Psoas muscle (tissue), 7 donors: ENCODE measurements at regions not wholly inside any gene's neighbourhood (a gene's known extent, or its start where the extent isn't known, plus 50 kb on each side); places are given as distances from the start of the nearest gene placed in this dataset.

Experiments used
- ATAC-seq, 4 donors: fragments of 200-7000 bp; cut with Tn5 transposase; one replicate each; pipeline ENCODE4 v1.9.1; 2020; ENCODE audit warnings: moderate library complexity in 3 of 4, mild to moderate bottlenecking in 2 of 4
- DNase-seq, 2 donors: peaks; one replicate each; pipeline ENCODE4 v3.0.0-alpha.2; 2020
- H3K27ac ChIP-seq: fragments of 200-600 bp; one replicate; pipeline ENCODE4 v1.8.0; 2022
- H3K27me3 ChIP-seq, 3 donors: fragments of 200-600 bp in 1 of 3; one replicate each; pipeline versions ENCODE4 v1.6.1 to v1.8.0; 2013 to 2022; ENCODE audit warnings: low read length in 2 of 3, mild to moderate bottlenecking in 2 of 3, moderate library complexity in 1 of 3; ENCODE audit not compliant: insufficient read depth in 3 of 3
- H3K36me3 ChIP-seq, 2 donors: fragments of 200-600 bp in 1 of 2; one replicate each; pipeline versions ENCODE4 v1.6.1 to v1.8.0; 2013 to 2022; ENCODE audit warnings: low read depth in 1 of 2, mild to moderate bottlenecking in 1 of 2, moderate library complexity in 1 of 2; ENCODE audit not compliant: insufficient read depth in 1 of 2
- H3K4me1 ChIP-seq: fragments of 200-600 bp; one replicate; pipeline ENCODE4 v1.8.0; 2022
- H3K4me3 ChIP-seq: fragments of 200-600 bp; one replicate; pipeline ENCODE4 v1.8.0; 2022; ENCODE audit warnings: mild to moderate bottlenecking
- H3K9me3 ChIP-seq: fragments of 200-600 bp; one replicate; pipeline ENCODE4 v1.8.0; 2022
- WGBS, 3 donors: extraction: QIAGEN DNeasy Blood & Tissue Kit; methylation state at CpG; one replicate each; pipeline versions ENCODE4 v1.1.6 to v1.1.7; 2013; 5-methylcytosine and 5-hydroxymethylcytosine counted together
- intact Hi-C, 2 donors: fragments of 100-400 bp; cut with DNase I; formaldehyde crosslinking; loops; one replicate each; pipeline versions ENCODE4 v1.11.0 to v1.14.2; 2022
- TF ChIP-seq, protein P1 (sequence below): fragments of 200-600 bp; IDR thresholded peaks from one replicate; pipeline ENCODE4 v1.8.0; 2022; ENCODE audit warnings: antibody characterized with exemption
- donor health status: healthy with polysubstance abuse.
- donor health status: DM: no; HTN: no; CAD: no; lungs with moderate emphysema.
- donor health status: Bipolar disorder and iron deficiency.
- donor health status: healthy.
- donor health status: DM: yes; HTN: yes; CAD: no.
- donor health status: DM: no; HTN: no; CAD: no.
- donor health status: DM: yes; HTN: yes; CAD: no.

DNA sequence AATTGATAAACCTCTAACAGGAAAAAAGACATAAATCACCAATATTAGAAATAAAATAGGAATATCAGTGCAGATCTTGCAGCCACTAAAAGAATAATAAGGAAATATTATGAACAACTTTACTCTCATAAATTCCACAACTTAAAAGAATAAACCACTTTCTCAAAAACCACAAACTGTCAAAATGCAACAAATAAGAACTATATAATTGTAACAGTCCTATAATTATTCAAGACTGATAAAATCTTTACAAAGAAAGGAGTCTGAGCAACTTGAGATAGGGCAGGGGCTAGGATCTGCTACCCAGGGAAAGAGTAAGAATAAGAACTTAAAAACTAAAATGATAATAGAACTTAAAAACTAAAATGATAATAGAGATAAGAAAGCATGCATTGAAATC is 169.5 kb upstream of the GDF10 start:
- intact Hi-C loops: no loop called here
- ATAC-seq: no peak

DNA sequence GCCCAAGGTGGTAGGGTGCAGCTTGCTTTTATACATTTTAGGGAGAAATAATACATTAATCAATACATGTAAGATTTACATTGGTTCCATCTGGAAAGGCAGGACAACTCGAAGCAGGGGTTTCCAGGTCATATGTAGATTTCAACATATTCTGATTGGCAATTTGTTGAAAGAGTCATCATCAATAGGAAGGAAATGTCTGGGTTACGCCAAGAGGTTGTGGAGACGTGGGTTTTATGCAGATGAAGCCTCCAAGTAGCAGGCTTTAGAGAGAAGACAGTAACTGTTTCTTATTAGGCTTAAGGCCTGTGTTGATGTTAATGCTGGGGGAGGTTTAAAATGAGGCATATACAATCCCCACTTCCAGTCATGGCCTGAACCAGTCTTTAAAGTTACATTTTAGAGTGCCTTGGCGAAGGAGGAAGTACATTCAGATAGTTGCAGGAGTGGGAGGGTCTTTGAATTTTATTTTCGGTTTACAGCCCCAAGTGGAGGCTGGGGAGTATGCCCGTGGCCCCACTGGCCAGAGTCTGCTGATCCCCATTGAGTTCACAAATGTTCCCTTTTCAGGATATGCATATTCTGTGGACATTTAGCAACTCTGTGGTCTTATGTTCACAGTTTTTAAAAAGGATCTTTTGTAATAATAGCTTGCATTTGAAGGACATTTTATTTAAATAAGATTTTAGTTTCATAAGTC is 166.0 kb upstream of the GDF10 start:
- Histone ChIP-seq H3K27me3 (no peaks in the 10 kb centered on the region), H3K4me3 (no peak overlapping the region), H3K4me1 (no peaks in the 10 kb centered on the region), H3K36me3 (no peaks in the 10 kb centered on the region), H3K27ac (no peak overlapping the region), H3K9me3 (no peaks in the 10 kb centered on the region)
- TF ChIP-seq, protein P1, sequence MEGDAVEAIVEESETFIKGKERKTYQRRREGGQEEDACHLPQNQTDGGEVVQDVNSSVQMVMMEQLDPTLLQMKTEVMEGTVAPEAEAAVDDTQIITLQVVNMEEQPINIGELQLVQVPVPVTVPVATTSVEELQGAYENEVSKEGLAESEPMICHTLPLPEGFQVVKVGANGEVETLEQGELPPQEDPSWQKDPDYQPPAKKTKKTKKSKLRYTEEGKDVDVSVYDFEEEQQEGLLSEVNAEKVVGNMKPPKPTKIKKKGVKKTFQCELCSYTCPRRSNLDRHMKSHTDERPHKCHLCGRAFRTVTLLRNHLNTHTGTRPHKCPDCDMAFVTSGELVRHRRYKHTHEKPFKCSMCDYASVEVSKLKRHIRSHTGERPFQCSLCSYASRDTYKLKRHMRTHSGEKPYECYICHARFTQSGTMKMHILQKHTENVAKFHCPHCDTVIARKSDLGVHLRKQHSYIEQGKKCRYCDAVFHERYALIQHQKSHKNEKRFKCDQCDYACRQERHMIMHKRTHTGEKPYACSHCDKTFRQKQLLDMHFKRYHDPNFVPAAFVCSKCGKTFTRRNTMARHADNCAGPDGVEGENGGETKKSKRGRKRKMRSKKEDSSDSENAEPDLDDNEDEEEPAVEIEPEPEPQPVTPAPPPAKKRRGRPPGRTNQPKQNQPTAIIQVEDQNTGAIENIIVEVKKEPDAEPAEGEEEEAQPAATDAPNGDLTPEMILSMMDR: no peak
- no peak for ATAC-seq
- intact Hi-C loops: no loop called here
- DNase-seq: no peak
- WGBS, 3 donors: 78 to 85% (median 79%) methylated on average over 6 of the region's 6 CpGs

More for the DNA sequence above, 169.5 kb upstream of the GDF10 start:
- H3K27me3 ChIP-seq: no peaks in the 10 kb centered on the region
- H3K36me3 ChIP-seq: no peaks in the 10 kb centered on the region
- no peaks in the 10 kb centered on the region for H3K9me3 ChIP-seq
- no peak for DNase-seq
- no peak overlapping the region for H3K4me3 ChIP-seq
- no peaks in the 10 kb centered on the region for H3K4me1 ChIP-seq
- no peak overlapping the region for H3K27ac ChIP-seq
- TF ChIP-seq, protein P1: no peak

DNA sequence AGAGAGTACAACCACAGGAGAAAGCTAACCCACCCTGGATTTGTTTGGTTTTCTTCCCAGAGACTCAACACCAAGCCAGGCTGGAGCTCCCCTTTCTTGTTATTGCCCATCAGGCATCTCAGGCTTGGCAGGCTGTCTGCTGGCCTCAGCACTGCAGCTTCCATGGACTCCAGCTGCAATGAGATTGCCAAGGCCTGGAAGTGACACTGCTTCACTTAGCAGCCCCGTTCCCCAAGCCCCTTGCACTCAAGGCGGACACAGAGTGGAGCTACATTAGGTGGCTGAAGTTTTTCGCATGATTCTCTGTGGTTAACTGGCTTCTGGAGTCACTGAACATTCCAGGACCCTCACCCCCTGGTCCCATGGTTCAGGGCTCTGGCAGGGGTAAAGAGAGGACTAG is 163.1 kb upstream of the GDF10 start:
- Histone ChIP-seq H3K4me3 (no peak overlapping the region), H3K36me3 (no peaks in the 10 kb centered on the region), H3K27ac (no peak overlapping the region), H3K27me3 (no peaks in the 10 kb centered on the region), H3K9me3 (no peaks in the 10 kb centered on the region), H3K4me1 (no peaks in the 10 kb centered on the region)
- whole genome bisulfite sequencing, 3 donors: 60 to 71% (median 64%) methylated on average over 3 of the region's 3 CpGs
- ATAC-seq (no peak), DNase-seq (no peak)
- intact Hi-C loops: no loop called here
- TF ChIP-seq, protein P1: no peak

DNA sequence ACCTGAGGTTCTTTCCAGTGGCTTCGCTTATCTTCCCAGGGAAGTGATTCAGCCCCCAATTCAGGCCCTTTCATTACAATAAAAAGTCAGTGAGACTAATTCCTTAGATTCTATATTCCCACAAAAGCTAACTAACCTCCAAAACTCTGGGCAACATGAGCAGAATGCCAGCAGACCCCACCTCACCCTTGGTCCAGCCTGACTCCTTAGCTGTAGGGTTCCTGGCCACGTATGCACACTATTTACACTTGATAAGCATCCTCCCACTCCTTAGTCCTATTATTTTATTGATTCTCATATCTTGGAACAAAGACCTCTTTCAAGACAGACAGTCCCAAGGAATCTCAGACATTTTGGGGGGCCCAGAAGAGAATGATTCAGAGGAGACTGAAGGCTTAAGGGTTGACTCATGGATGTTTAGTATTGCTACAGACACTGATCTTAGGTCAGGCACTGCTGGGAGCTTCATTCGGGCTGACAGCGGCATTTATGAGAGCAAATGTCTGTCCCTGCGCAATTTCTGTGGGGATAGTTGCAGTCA is 162.6 kb upstream of the GDF10 start:
- TF ChIP-seq, protein P1: no peak
- Histone ChIP-seq H3K27ac (no peak overlapping the region), H3K4me1 (no peaks in the 10 kb centered on the region), H3K4me3 (no peak overlapping the region), H3K36me3 (no peaks in the 10 kb centered on the region), H3K27me3 (no peaks in the 10 kb centered on the region), H3K9me3 (no peaks in the 10 kb centered on the region)
- intact Hi-C loops: no loop called here
- WGBS, 3 donors: 86 to 90% (median 90%) methylated on average over 5 of the region's 5 CpGs
- DNase-seq (no peak), ATAC-seq (no peak)

DNA sequence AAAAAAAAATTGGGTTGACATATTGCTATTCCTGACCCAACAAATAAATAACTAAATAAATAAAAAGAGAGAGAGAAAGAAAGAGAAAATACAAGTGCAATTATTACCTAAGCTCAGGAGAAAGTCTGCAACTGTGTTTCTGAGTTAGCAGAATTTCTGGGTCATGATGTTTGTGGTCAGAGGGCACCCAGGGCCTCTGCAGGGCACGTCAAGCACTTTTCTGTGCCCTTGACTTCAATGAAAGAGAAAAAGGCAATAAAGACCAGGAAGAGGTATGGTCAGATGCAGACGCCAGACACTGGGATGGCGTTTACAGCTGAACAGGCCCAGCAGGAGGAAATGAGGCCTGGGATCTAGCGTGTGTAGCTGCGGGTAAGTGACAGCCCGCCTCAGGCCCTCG is 160.9 kb upstream of the GDF10 start:
- Histone ChIP-seq H3K27me3 (no peaks in the 10 kb centered on the region), H3K9me3 (no peaks in the 10 kb centered on the region), H3K36me3 (no peaks in the 10 kb centered on the region), H3K4me3 (no peak overlapping the region), H3K27ac (no peak overlapping the region), H3K4me1 (no peaks in the 10 kb centered on the region)
- DNase-seq: no peak
- TF ChIP-seq, protein P1: no peak
- intact Hi-C loops: no loop called here
- WGBS, 3 donors: 69 to 73% (median 69%) methylated on average over 7 of the region's 7 CpGs
- no peak for ATAC-seq
